AG20443 (cell line): ENCODE measurements at regions not wholly inside any gene's neighbourhood (a gene's known extent, or its start where the extent isn't known, plus 50 kb on each side); places are given as distances from the start of the nearest gene placed in this dataset.

Experiments
- DNase-seq: peaks from one replicate; pipeline ENCODE4 v3.0.0; 2012; ENCODE audit warnings: low spot score, mixed read lengths

GRCh38 chr7:84399661-84400060 is 205.1 kb upstream of the SEMA3A start:
- DNase-seq = no peak

GRCh38 chr7:84394219-84394618 is 199.6 kb upstream of the SEMA3A start:
- DNase-seq = no peak

GRCh38 chr7:84393786-84394185 is 199.2 kb upstream of the SEMA3A start:
- peak; percentile 17 for DNase-seq

- no peak for DNase-seq
Observed at GRCh38 chr7:84390845-84391244, 196.3 kb upstream of the SEMA3A start.

GRCh38 chr7:84389242-84389641 is 194.7 kb upstream of the SEMA3A start:
- no peak for DNase-seq

GRCh38 chr7:84387595-84387994 is 193.0 kb upstream of the SEMA3A start:
- DNase-seq = no peak

GRCh38 chr7:84384417-84384816 is 189.8 kb upstream of the SEMA3A start:
- DNase-seq = peak; percentile 21

GRCh38 chr7:84379446-84379845 is 184.9 kb upstream of the SEMA3A start:
- DNase-seq = no peak

GRCh38 chr7:84372712-84373111 is 178.1 kb upstream of the SEMA3A start:
- DNase-seq = no peak

GRCh38 chr7:84372155-84372621 is 177.6 kb upstream of the SEMA3A start:
- DNase-seq = peak; percentile 56

- no peak for DNase-seq
Observed at GRCh38 chr7:84370114-84370513, 175.5 kb upstream of the SEMA3A start.

- DNase-seq = no peak
Observed at GRCh38 chr7:84368122-84368521, 173.5 kb upstream of the SEMA3A start.

GRCh38 chr7:84364708-84365107 is 170.1 kb upstream of the SEMA3A start:
- peak; percentile 12 for DNase-seq

GRCh38 chr7:84363741-84364140 is 169.2 kb upstream of the SEMA3A start:
- DNase-seq = no peak

- no peak for DNase-seq
Observed at GRCh38 chr7:84362828-84363227, 168.2 kb upstream of the SEMA3A start.

- no peak for DNase-seq
Observed at GRCh38 chr7:84362360-84362759, 167.8 kb upstream of the SEMA3A start.

GRCh38 chr7:84354866-84355265 is 160.3 kb upstream of the SEMA3A start:
- DNase-seq = peak; percentile 18

GRCh38 chr7:84354030-84354429 is 159.4 kb upstream of the SEMA3A start:
- no peak for DNase-seq

GRCh38 chr7:84339306-84339705 is 144.7 kb upstream of the SEMA3A start:
- no peak for DNase-seq

- peak; percentile 14 for DNase-seq
Observed at GRCh38 chr7:84337429-84337828, 142.8 kb upstream of the SEMA3A start.

GRCh38 chr7:84336766-84337165 is 142.2 kb upstream of the SEMA3A start:
- DNase-seq = no peak

- no peak for DNase-seq
Observed at GRCh38 chr7:84336303-84336702, 141.7 kb upstream of the SEMA3A start.

GRCh38 chr7:84331616-84332015 is 137.0 kb upstream of the SEMA3A start:
- DNase-seq = no peak

- DNase-seq = no peak
Observed at GRCh38 chr7:84328571-84328970, 134.0 kb upstream of the SEMA3A start.

- DNase-seq = no peak
Observed at GRCh38 chr7:84324136-84324630, 129.6 kb upstream of the SEMA3A start.
